ENCODE measurements at regions not wholly inside any gene's neighbourhood (a gene's known extent, or its start where the extent isn't known, plus 50 kb on each side); places are given as distances from the start of the nearest gene placed in this dataset.
"Not testable (repeated sequence)": the region's sequence is repeated elsewhere in the genome, so short reads cannot be mapped to it uniquely, and the experiment has no call there.

- no peak for DNase-seq (ENCODE audit: low spot score)
- no peak for TF ChIP-seq CTCF (IDR thresholded peaks at IDR 0.05)
- no peaks in the 10 kb centered on the region for H3K9me3 ChIP-seq
- no peaks in the 10 kb centered on the region for H3K36me3 ChIP-seq
- H3K4me3 ChIP-seq, result no peak overlapping the region
- no peaks in the 10 kb centered on the region for H3K27me3 ChIP-seq
- no peak overlapping the region for H3K27ac ChIP-seq
- H3K4me1 ChIP-seq, result peaks cover 0 to 13% of the 10 kb centered on the region in 2 donors
These were observed 452.1 kb upstream of the PDE3A start for GRCh38 chr12:19916196-19916753.

DNA sequence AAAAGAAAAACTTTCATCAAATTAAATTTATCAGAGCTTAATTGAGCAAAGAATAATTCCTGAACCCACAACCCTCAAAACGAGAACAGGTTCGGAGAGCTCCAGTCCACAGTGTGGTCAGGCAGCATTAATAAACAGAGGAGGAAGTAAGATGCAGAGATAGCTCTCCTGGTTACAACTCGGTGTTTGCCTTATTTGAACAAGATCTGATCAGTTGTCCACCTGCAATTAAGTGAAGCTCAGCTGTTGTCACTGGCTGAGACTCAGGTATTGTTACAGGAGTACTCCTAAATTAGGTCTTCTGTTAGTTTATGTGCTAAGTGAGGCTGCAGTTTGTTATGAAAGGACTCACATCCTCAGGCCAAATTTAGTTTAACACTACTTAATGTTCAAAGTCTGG, 451.4 kb upstream of the PDE3A start:
- TF ChIP-seq CTCF (IDR thresholded peaks at IDR 0.05), result no peak
- no peaks in the 10 kb centered on the region for H3K36me3 ChIP-seq
- no peaks in the 10 kb centered on the region for H3K9me3 ChIP-seq
- no peaks in the 10 kb centered on the region for H3K27me3 ChIP-seq
- H3K4me3 ChIP-seq, result no peak overlapping the region
- H3K27ac ChIP-seq, result peak overlapping the region in 1 of 2 donors; percentile 16
- no peak for DNase-seq (ENCODE audit: low spot score)
- peaks cover 0 to 13% of the 10 kb centered on the region in 2 donors for H3K4me1 ChIP-seq

DNA sequence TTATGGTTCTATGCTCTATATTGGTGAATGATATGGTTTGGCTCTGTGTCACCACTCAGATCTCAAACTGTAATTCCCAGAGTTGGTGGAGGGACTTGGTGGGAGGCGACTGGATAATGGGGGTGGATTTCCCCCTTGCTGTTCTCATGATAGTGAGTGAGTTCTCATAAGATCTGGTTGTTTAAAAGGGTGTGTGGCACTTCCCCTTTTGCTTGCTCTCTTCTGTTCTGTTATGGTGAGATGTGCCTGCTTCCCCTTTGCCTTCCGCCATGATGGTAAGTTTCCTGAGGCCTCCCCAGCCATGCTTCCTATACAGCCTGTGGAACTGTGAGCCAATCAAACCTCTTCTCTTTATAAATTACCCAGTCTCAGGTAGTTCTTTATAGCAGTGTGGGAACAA, 446.6 kb upstream of the PDE3A start:
- H3K9me3 ChIP-seq; H3K27me3 ChIP-seq; H3K4me3 ChIP-seq; DNase-seq (ENCODE audit: low spot score); H3K4me1 ChIP-seq; H3K36me3 ChIP-seq; H3K27ac ChIP-seq: not testable (repeated sequence)

DNA sequence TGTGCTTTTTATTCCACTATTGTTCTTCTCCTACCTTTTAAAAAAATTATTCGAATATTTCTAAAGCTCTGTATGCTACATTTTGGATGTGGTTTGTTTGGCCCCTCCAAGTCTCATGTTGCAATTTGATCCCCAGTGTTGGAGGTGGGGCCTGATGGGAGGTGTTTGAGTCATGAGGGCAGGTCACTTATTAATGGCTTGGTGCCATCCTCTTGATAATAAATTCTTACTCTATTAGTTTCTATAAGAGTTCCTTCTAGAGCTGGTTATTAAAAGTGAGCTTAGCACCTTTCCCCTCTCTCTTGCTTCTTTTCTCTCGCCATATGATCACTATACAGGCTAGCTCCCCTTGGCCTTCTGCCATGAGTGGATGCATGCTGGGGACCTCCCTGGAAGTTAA, 445.6 kb upstream of the PDE3A start:
- no peaks in the 10 kb centered on the region for H3K27me3 ChIP-seq
- H3K36me3 ChIP-seq, result no peaks in the 10 kb centered on the region
- H3K4me1 ChIP-seq, result no peaks in the 10 kb centered on the region
- H3K9me3 ChIP-seq, result no peaks in the 10 kb centered on the region
- no peak for DNase-seq (ENCODE audit: low spot score)
- no peak for TF ChIP-seq CTCF (IDR thresholded peaks at IDR 0.05)
- H3K27ac ChIP-seq, result no peak overlapping the region
- H3K4me3 ChIP-seq, result no peak overlapping the region

- Histone ChIP-seq H3K9me3 (no peaks in the 10 kb centered on the region), H3K36me3 (no peaks in the 10 kb centered on the region), H3K4me1 (no peaks in the 10 kb centered on the region), H3K4me3 (no peak overlapping the region), H3K27ac (no peak overlapping the region), H3K27me3 (no peaks in the 10 kb centered on the region)
- TF ChIP-seq CTCF (IDR thresholded peaks at IDR 0.05), result no peak
- DNase-seq (ENCODE audit: low spot score), result no peak
These were observed 444.0 kb upstream of the PDE3A start for GRCh38 chr12:19924360-19924759.

- no peak overlapping the region for H3K4me3 ChIP-seq
- no peak overlapping the region for H3K27ac ChIP-seq
- no peak for TF ChIP-seq CTCF (IDR thresholded peaks at IDR 0.05)
- no peaks in the 10 kb centered on the region for H3K36me3 ChIP-seq
- H3K4me1 ChIP-seq, result no peaks in the 10 kb centered on the region
- H3K27me3 ChIP-seq, result no peaks in the 10 kb centered on the region
- no peaks in the 10 kb centered on the region for H3K9me3 ChIP-seq
- DNase-seq (ENCODE audit: low spot score), result no peak
These were observed 442.5 kb upstream of the PDE3A start for GRCh38 chr12:19925841-19926240.
